IMR-90 (cell line): ENCODE measurements at regions not wholly inside any gene's neighbourhood (a gene's known extent, or its start where the extent isn't known, plus 50 kb on each side); places are given as distances from the start of the nearest gene placed in this dataset.

Experiments
- ATAC-seq: fragments of 200-7000 bp; cut with Tn5 transposase; 2 replicates; pipeline ENCODE4 v1.9.1; 2020; ENCODE audit warnings: low read depth, mild to moderate bottlenecking, moderate library complexity
- BruUV-seq: library from RNA; stranded (reverse); fragments of 400-500 nt; replicated peaks from 2 replicates; lab custom pipeline; 2021; lab: Mats Ljungman, UMichigan
- CTCF ChIA-PET: fragments of 300-600 bp; formaldehyde crosslinking; extraction: SDS; loops from one replicate; lab custom pipeline; 2021; ENCODE audit warnings: antibody characterized with exemption; lab: Yijun Ruan, JAX
- POLR2A ChIA-PET: fragments of 300-600 bp; sonication (Branson Sonifier 250); formaldehyde crosslinking; loops from one replicate; lab custom pipeline; 2022; ENCODE audit warnings: antibody characterized with exemption; ENCODE audit not compliant: unreplicated experiment; lab: Charles Lee
- DNase-seq: peaks from one replicate; pipeline ENCODE4 v3.0.0; 2013
- H2AFZ ChIP-seq: replicated peaks from 2 replicates; pipeline ENCODE3; 2013; ENCODE audit warnings: low read length, mild to moderate bottlenecking; ENCODE audit not compliant: poor library complexity
- H2AK5ac ChIP-seq: 2 replicates; pipeline ENCODE4 v1.6.1; 2013; ENCODE audit warnings: low read depth, low read length, inconsistent platforms
- H2AK9ac ChIP-seq: replicated peaks from 2 replicates; pipeline ENCODE3; 2013; ENCODE audit warnings: mild to moderate bottlenecking, low read depth, low read length, moderate library complexity; ENCODE audit not compliant: poor library complexity
- H2BK120ac ChIP-seq: 2 replicates; pipeline ENCODE4 v1.6.1; 2013; ENCODE audit warnings: low read depth, low read length, inconsistent platforms
- H2BK15ac ChIP-seq: 3 replicates; pipeline ENCODE4 v1.6.1; 2013; ENCODE audit warnings: low read depth, low read length, inconsistent platforms
- H2BK20ac ChIP-seq: 2 replicates; pipeline ENCODE4 v1.6.1; 2013; ENCODE audit warnings: low read depth, mild to moderate bottlenecking, inconsistent platforms, low read length, moderate library complexity
- H2BK5ac ChIP-seq: 2 replicates; pipeline ENCODE4 v1.6.1; 2013; ENCODE audit warnings: mild to moderate bottlenecking, low read depth, low read length, inconsistent platforms; ENCODE audit not compliant: poor library complexity, severe bottlenecking
- H3K14ac ChIP-seq: replicated peaks from 2 replicates; pipeline ENCODE4 v1.6.1; 2013; ENCODE audit warnings: low read depth, low read length, inconsistent platforms
- H3K18ac ChIP-seq: 2 replicates; pipeline ENCODE4 v1.6.1; 2013; ENCODE audit warnings: low read depth, low read length, control low read depth
- H3K23ac ChIP-seq: 2 replicates; pipeline ENCODE4 v1.6.1; 2013; ENCODE audit warnings: low read depth, low read length, inconsistent platforms
- H3K27ac ChIP-seq: 2 replicates; pipeline ENCODE4 v1.5.1; 2013; ENCODE audit warnings: mild to moderate bottlenecking, control low read depth, low read length; ENCODE audit not compliant: insufficient read depth
- H3K27me3 ChIP-seq: 2 replicates; pipeline ENCODE4 v1.6.1; 2013; ENCODE audit warnings: low read length; ENCODE audit not compliant: control insufficient read depth, insufficient read depth
- H3K36me3 ChIP-seq: 2 replicates; pipeline ENCODE4 v1.6.1; 2013; ENCODE audit warnings: low read length, mixed read lengths; ENCODE audit not compliant: control insufficient read depth, insufficient read depth
- H3K4ac ChIP-seq: 2 replicates; pipeline ENCODE4 v1.6.1; 2013; ENCODE audit warnings: low read depth, low read length, inconsistent platforms
- H3K4me1 ChIP-seq: 2 replicates; pipeline ENCODE4 v1.6.1; 2013; ENCODE audit warnings: low read length, mixed read lengths; ENCODE audit not compliant: control insufficient read depth, insufficient read depth
- H3K4me2 ChIP-seq: 2 replicates; pipeline ENCODE4 v1.6.1; 2013; ENCODE audit warnings: low read depth, mild to moderate bottlenecking, control low read depth, low read length, moderate library complexity
- H3K4me3 ChIP-seq: 2 replicates; pipeline ENCODE4 v1.5.1; 2013; ENCODE audit warnings: low read depth, mild to moderate bottlenecking, control low read depth, low read length, moderate library complexity; ENCODE audit not compliant: insufficient read depth
- H3K56ac ChIP-seq: 2 replicates; pipeline ENCODE4 v1.6.1; 2013; ENCODE audit warnings: low read length, inconsistent platforms; ENCODE audit not compliant: insufficient read depth; ENCODE audit errors: extremely low read depth
- H3K79me1 ChIP-seq, 2 experiments: 2 replicates each; pipeline ENCODE4 v1.6.1; 2013; ENCODE audit warnings: low read length in 2 of 2, inconsistent platforms in 1 of 2, low read depth in 1 of 2
- H3K9ac ChIP-seq: 2 replicates; pipeline ENCODE4 v1.6.1; 2013; ENCODE audit warnings: low read depth, low read length, control low read depth
- H3K9me1 ChIP-seq: 2 replicates; pipeline ENCODE4 v1.6.1; 2013; ENCODE audit warnings: low read length, inconsistent platforms; ENCODE audit not compliant: insufficient read depth
- H3K9me3 ChIP-seq: 2 replicates; pipeline ENCODE4 v1.6.1; 2013; ENCODE audit warnings: low read length; ENCODE audit not compliant: control insufficient read depth, insufficient read depth
- H4K20me1 ChIP-seq: 2 replicates; pipeline ENCODE4 v1.6.1; 2013; ENCODE audit warnings: low read length, inconsistent platforms; ENCODE audit not compliant: insufficient read depth
- H4K5ac ChIP-seq: 2 replicates; pipeline ENCODE4 v1.6.1; 2013; ENCODE audit warnings: mild to moderate bottlenecking, low read depth, low read length, control low read depth
- H4K8ac ChIP-seq, 2 experiments: 2 replicates each; pipeline ENCODE4 v1.6.1; 2013; ENCODE audit warnings: low read depth in 2 of 2, low read length in 2 of 2, control low read depth in 1 of 2, inconsistent platforms in 1 of 2
- H4K91ac ChIP-seq: 2 replicates; pipeline ENCODE4 v1.6.1; 2013; ENCODE audit warnings: low read depth, low read length, inconsistent platforms; ENCODE audit not compliant: insufficient read depth
- BHLHE40 ChIP-seq: fragments of 150-350 bp; IDR thresholded peaks from 2 replicates; pipeline ENCODE4 v1.6.1; 2016; ENCODE audit warnings: mild to moderate bottlenecking, low read depth, low read length
- CEBPB ChIP-seq: IDR thresholded peaks from 2 replicates; pipeline ENCODE4 v1.6.1; 2012; ENCODE audit warnings: low read depth, low read length, improper control_type of control experiment
- CHD1 ChIP-seq: IDR thresholded peaks from 2 replicates; pipeline ENCODE4 v1.6.1; 2012; ENCODE audit warnings: low read depth, low read length, improper control_type of control experiment
- MAFK ChIP-seq: IDR thresholded peaks from 2 replicates; pipeline ENCODE4 v1.6.1; 2012; ENCODE audit warnings: low read depth, low read length, improper control_type of control experiment
- MAZ ChIP-seq: IDR thresholded peaks from 2 replicates; pipeline ENCODE4 v1.6.1; 2012; ENCODE audit warnings: low read depth, mild to moderate bottlenecking, low read length, improper control_type of control experiment, moderate library complexity, borderline replicate concordance
- POLR2A ChIP-seq: IDR thresholded peaks from 2 replicates; pipeline ENCODE4 v1.6.1; 2012; ENCODE audit warnings: mild to moderate bottlenecking, low read depth, low read length
- RCOR1 ChIP-seq: IDR thresholded peaks from 2 replicates; pipeline ENCODE4 v1.6.1; 2012; ENCODE audit warnings: mild to moderate bottlenecking, low read length, improper control_type of control experiment; ENCODE audit not compliant: insufficient replicate concordance
- RFX5 ChIP-seq: IDR thresholded peaks from 2 replicates; pipeline ENCODE4 v1.8.0; 2012; ENCODE audit warnings: low read depth, mild to moderate bottlenecking, low read length, moderate library complexity
- SMC3 ChIP-seq: fragments of 150-350 bp; IDR thresholded peaks from 2 replicates; pipeline ENCODE4 v1.6.1; 2016; ENCODE audit warnings: low read depth, mild to moderate bottlenecking, antibody characterized with exemption, low read length, moderate library complexity
- WGBS, 2 experiments: methylation state at CpG; one replicate each; pipeline versions ENCODE4 v1.1.5 to v1.1.7; 2013; ENCODE audit warnings: missing lambda C conversion rate in 2 of 2; ENCODE audit not compliant: insufficient read length in 1 of 2; ENCODE audit errors: extremely low coverage in 2 of 2; 5-methylcytosine and 5-hydroxymethylcytosine counted together
- dilution Hi-C: fragments of 300-500 bp; cut with HindIII; formaldehyde crosslinking; loops from one replicate; pipeline ENCODE4 v1.14.3; 2018; ENCODE audit warnings: low sequenced_read_pairs; ENCODE audit not compliant: unreplicated experiment
- in situ Hi-C: fragments of 300-500 bp; cut with MboI; formaldehyde crosslinking; loops from 3 replicates; pipeline ENCODE4 v1.14.3; 2019; ENCODE audit warnings: low sequenced_read_pairs, inconsistent platforms, mixed read lengths
- intact Hi-C: fragments of 100-400 bp; cut with micrococcal nuclease; formaldehyde crosslinking; loops from 2 replicates; pipeline ENCODE4 v1.10.0; 2022
- TF ChIP-seq, protein P1 (sequence below): fragments of 150-350 bp; IDR thresholded peaks from 2 replicates; pipeline ENCODE4 v1.6.1; 2017; ENCODE audit warnings: mild to moderate bottlenecking, antibody characterized with exemption, low read length, low read depth
- TF ChIP-seq, protein P2 (sequence below): conservative IDR thresholded peaks from 2 replicates; pipeline ENCODE4 v1.5.1; 2012; ENCODE audit warnings: mild to moderate bottlenecking, low read depth, low read length, improper control_type of control experiment

DNA sequence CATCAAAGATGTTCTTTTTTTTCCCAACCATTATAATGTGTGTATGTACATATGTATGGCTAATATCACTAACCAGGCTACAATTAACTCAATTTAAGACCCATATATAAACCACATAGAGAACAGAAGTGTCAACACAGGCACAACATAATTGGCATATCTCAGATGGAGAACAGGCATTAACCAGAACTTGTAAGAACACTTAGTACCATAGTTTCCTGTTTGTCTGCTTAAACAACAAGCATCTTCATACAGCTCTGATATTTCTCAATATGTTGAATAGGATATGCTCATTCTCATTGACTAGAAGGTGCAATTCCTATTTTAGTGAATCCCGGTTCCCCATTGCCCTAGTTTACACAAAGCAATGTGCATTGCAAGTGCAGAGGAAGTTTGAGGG is 116.9 kb upstream of the EDNRB start:
- no peak overlapping the region for H3K56ac ChIP-seq
- ChIA-PET CTCF (no interaction called here), POLR2A (no interaction called here)
- intact Hi-C loops = no loop called here
- no peak overlapping the region for H2AK9ac ChIP-seq
- H4K91ac ChIP-seq = no peak overlapping the region
- H4K20me1 ChIP-seq = no peaks in the 10 kb centered on the region
- H3K4me3 ChIP-seq = no peak overlapping the region
- no TSS peak for BruUV-seq
- no CpG with 5 or more reads among the region's 1 CpG for WGBS, 2 experiments
- H3K4me1 ChIP-seq = no peaks in the 10 kb centered on the region
- H3K14ac ChIP-seq = no peak overlapping the region
- no peak overlapping the region for H2BK5ac ChIP-seq
- no peak overlapping the region for H3K4me2 ChIP-seq
- no peak overlapping the region for H3K9ac ChIP-seq
- H4K5ac ChIP-seq = no peak overlapping the region
- H3K36me3 ChIP-seq = no peaks in the 10 kb centered on the region
- H2BK120ac ChIP-seq = no peak overlapping the region
- H2AK5ac ChIP-seq = no peak overlapping the region
- no peaks in the 10 kb centered on the region for H3K79me1 ChIP-seq
- in situ Hi-C loops = no loop called here
- TF ChIP-seq RCOR1 (no peak), MAFK (no peak), RFX5 (no peak), POLR2A (no peak), SMC3 (no peak), CEBPB (no peak), BHLHE40 (no peak), CHD1 (no peak), MAZ (no peak)
- TF ChIP-seq, protein P1, sequence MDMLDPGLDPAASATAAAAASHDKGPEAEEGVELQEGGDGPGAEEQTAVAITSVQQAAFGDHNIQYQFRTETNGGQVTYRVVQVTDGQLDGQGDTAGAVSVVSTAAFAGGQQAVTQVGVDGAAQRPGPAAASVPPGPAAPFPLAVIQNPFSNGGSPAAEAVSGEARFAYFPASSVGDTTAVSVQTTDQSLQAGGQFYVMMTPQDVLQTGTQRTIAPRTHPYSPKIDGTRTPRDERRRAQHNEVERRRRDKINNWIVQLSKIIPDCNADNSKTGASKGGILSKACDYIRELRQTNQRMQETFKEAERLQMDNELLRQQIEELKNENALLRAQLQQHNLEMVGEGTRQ = no peak
- TF ChIP-seq, protein P2, sequence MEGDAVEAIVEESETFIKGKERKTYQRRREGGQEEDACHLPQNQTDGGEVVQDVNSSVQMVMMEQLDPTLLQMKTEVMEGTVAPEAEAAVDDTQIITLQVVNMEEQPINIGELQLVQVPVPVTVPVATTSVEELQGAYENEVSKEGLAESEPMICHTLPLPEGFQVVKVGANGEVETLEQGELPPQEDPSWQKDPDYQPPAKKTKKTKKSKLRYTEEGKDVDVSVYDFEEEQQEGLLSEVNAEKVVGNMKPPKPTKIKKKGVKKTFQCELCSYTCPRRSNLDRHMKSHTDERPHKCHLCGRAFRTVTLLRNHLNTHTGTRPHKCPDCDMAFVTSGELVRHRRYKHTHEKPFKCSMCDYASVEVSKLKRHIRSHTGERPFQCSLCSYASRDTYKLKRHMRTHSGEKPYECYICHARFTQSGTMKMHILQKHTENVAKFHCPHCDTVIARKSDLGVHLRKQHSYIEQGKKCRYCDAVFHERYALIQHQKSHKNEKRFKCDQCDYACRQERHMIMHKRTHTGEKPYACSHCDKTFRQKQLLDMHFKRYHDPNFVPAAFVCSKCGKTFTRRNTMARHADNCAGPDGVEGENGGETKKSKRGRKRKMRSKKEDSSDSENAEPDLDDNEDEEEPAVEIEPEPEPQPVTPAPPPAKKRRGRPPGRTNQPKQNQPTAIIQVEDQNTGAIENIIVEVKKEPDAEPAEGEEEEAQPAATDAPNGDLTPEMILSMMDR = no peak
- H3K18ac ChIP-seq = no peak overlapping the region
- no peak overlapping the region for H2AFZ ChIP-seq
- H3K27ac ChIP-seq = no peak overlapping the region
- no peaks in the 10 kb centered on the region for H3K9me3 ChIP-seq
- DNase-seq (no peak), ATAC-seq (no peak)
- no peaks in the 10 kb centered on the region for H3K27me3 ChIP-seq
- H2BK20ac ChIP-seq = no peak overlapping the region
- no peaks in the 10 kb centered on the region for H3K9me1 ChIP-seq
- no peak overlapping the region for H3K4ac ChIP-seq
- H2BK15ac ChIP-seq = no peak overlapping the region
- dilution Hi-C loops = no loop called here
- H4K8ac ChIP-seq = no peak overlapping the region
- H3K23ac ChIP-seq = no peak overlapping the region
